Epithelial cell of proximal tubule (primary cell): ENCODE measurements at regions not wholly inside any gene's neighbourhood (a gene's known extent, or its start where the extent isn't known, plus 50 kb on each side); places are given as distances from the start of the nearest gene placed in this dataset.

Experiments
- DNase-seq: peaks from one replicate; pipeline ENCODE4 v3.0.0-alpha.2; 2011; ENCODE audit warnings: low read depth
- H3K4me3 ChIP-seq: 2 replicates; pipeline ENCODE4 v1.5.1; 2011; ENCODE audit warnings: low read depth, mild to moderate bottlenecking, low read length
- TF ChIP-seq, protein P1 (sequence below): conservative IDR thresholded peaks from 2 replicates; pipeline ENCODE4 v1.5.1; 2012; ENCODE audit warnings: low read depth, mild to moderate bottlenecking, low read length

DNA sequence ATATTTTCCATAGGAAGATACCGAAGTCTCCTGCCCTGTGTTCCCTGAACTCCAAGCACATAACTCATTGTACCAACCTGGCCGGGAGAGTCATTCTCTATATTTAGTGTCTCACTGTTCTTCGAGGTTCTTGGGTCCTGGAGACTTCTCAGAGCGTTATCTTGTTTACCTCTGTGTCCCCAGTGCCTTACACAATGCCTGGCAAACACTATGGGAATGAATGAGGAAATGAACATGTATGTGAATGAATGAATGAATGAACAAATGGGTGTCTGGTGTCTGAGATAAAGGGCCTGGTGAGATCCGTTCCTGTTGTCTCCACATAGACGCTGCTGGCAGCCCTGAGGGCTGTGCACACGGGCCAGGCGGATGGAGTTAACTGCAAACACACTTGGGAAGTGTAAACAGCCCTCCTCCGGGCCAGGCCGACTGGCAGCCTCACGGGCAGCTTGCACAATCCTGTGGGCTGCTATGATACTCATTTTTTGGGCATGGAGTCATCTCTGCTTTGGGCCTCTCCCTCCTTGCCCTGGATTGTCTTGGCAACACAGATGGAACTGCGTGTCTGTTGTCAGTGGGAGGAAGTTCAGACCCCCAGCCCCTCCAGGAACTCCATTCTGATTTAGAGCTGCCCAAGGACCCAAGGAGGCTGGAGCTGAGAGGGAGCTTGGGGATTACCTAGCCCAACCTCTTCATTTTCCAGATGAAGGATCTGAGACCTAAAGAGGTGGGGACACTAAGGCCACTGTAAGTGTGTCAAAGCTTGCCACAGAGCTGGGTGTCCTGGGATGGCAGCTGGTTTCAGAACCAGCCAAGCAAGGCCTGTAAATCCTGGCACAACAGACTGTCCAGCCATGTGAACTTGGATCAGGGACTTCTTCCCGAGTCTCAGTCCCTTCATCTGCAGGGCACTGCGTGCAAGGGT, 124.4 kb downstream of the INHBB start:
- TF ChIP-seq, protein P1, sequence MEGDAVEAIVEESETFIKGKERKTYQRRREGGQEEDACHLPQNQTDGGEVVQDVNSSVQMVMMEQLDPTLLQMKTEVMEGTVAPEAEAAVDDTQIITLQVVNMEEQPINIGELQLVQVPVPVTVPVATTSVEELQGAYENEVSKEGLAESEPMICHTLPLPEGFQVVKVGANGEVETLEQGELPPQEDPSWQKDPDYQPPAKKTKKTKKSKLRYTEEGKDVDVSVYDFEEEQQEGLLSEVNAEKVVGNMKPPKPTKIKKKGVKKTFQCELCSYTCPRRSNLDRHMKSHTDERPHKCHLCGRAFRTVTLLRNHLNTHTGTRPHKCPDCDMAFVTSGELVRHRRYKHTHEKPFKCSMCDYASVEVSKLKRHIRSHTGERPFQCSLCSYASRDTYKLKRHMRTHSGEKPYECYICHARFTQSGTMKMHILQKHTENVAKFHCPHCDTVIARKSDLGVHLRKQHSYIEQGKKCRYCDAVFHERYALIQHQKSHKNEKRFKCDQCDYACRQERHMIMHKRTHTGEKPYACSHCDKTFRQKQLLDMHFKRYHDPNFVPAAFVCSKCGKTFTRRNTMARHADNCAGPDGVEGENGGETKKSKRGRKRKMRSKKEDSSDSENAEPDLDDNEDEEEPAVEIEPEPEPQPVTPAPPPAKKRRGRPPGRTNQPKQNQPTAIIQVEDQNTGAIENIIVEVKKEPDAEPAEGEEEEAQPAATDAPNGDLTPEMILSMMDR = no peak
- DNase-seq = no peak
- no peak overlapping the region for H3K4me3 ChIP-seq

DNA sequence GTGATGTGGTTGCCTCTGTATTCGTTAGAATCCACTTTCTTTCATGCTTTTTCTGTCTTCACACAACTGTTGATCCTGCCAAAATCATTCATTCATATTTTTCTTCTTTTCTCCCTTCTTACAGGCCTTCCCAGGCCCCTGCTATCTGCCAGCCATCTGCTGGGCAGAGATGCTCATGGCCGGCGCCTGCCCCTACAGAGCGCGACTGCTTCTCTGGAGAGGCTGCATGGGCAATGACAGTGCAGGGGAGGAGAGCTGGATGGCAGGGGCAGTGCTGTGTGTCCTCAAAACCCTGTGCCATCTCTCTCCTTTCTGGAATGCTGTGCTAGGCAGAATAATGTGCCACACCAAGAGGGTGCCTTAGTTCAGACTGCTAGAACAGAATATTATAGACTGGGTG, 125.2 kb downstream of the INHBB start:
- TF ChIP-seq, protein P1 = no peak
- no peak overlapping the region for H3K4me3 ChIP-seq
- DNase-seq = no peak

DNA sequence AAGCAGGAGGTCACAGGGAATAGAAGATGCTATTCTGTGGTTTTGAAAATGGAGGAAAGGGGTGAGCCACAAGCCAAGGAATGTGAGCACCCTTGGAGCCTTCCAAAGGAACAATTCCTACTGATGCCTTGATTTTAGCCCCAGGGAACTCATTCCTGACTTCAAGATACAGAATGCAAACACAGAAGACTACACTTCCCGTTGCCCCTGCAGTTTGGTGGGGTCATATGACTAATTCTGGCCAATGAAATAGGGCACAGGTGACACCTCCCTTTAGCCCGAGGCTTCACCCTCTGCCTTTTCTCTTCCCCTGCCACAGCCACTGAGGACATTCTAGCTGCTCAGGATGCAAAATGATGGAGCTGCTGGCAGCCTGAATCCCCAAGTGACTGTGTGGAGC, 126.1 kb downstream of the INHBB start:
- TF ChIP-seq, protein P1 = no peak
- H3K4me3 ChIP-seq = no peak overlapping the region
- DNase-seq = no peak

DNA sequence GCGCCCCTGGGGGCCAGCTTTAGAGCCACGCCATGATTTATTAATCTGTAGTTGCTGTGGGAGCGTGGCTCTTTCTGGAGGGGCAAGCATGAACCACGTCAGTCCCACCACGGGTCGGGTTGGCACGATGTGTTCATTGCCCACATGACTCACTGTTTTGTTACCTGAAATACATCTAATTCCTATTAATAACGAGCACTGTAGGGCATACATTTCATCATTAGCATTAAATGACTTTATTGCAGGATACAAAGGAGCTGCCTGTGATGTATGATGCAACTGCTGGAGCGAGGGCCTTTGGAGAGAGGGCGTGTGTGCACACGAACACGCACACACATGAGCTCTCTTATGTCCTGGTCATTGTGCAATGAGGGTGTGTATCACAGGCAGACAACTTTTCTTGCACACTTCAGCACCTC, 127.0 kb downstream of the INHBB start:
- DNase-seq = no peak
- TF ChIP-seq, protein P1 = no peak
- no peak overlapping the region for H3K4me3 ChIP-seq

DNA sequence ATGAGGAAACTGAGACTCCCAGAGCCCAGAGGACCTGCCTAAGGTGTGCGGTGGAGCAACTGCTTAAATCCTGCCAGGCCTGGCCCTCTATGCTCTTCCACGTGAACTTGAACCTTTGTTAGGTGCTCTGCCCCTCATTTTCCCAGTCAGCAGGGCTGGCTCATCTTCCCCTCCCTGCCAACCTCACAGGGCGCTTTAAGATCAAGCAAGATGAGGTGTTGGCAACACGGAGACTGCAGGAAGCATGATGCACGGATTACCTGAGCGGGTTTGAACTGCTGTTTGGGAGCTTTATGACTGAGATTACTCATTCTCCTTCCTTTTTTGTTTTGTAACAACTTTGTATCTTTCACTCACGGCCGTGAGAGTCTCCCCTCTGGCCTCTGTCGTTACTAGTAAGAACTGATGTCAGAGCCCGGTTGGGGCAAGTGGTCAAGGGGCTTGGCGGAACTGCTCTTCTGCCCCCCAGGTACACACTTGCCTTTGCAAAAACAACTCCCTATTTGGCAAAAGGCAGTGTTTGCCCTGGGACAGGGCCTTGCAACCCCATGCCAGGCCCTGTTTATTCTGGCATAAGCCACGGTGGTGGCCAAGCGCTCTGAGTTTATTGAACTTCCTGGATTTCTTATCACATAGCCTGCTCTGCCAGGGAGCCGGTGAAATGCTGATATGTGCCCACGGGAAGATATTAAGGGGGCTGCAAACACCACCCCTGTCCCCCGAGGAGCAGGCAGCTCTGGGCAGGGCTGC, 127.8 kb downstream of the INHBB start:
- TF ChIP-seq, protein P1 = no peak
- no peak overlapping the region for H3K4me3 ChIP-seq
- no peak for DNase-seq

DNA sequence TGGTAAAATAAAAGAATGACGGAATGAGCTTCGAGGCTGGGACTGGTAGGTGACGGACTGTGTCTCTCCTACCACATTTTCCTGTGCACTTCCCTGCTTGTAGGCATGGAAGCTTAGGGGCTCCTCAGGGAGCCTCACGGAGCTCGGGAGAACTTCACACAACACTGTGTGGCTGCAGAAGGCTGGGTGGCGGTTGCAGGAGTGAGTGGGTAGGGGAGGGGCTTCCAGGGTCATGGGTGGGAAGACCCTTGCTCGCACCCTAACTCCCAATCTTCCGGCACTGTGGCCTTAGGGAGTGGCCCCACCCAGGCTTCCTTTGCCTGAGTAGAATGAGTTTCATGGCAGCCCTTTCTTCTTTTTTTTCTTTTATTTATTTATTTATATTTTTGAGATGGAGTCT, 128.6 kb downstream of the INHBB start:
- DNase-seq = no peak
- TF ChIP-seq, protein P1 = no peak
- no peak overlapping the region for H3K4me3 ChIP-seq
